NCI-H345 (cell line): ENCODE measurements at regions not wholly inside any gene's neighbourhood (a gene's known extent, or its start where the extent isn't known, plus 50 kb on each side); places are given as distances from the start of the nearest gene placed in this dataset.
"Not testable (repeated sequence)": the region's sequence is repeated elsewhere in the genome, so short reads cannot be mapped to it uniquely, and the experiment has no call there.

Experiments used
- DNase-seq: peaks from one replicate; lab custom pipeline; 2025; lab: John Stamatoyannopoulos, UW

DNA sequence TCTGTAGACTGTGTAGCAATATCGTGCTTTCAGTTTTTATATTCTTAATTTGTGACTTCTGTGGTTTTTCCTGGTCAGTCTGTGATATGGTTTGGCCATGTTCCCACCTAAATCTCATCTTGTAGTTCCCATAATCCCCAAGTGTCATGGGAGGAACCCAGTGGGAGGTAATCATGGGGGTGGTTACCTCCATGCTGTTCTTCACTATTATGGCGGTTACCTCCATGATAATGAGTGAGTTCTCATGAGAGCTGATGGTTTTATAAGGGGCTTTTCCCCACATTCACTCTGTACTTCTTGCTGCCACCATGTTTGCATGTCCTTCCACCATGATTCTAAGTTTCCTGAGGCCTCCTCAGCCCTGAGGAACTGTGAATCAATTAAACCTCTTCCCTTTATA is 169.8 kb downstream of the LEPR start:
- DNase-seq = no peak

DNA sequence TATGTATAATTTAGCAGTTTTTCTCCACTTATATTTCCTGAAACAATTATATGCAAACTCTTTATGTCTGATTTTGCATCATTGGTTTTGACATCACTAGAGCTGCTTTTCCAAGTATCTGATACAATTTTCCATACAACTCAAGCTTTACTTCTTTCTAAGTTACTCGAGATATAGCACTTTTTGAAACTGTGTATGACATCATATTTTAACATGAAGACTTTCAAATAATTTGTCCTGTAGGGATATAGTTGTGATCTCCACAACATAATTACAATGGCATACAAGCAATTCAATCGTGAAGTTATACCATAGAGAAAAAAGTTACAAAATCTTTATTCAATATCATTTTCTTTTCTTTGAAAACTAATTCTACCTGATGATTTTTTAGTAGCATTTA is 173.0 kb downstream of the LEPR start:
- DNase-seq = no peak

DNA sequence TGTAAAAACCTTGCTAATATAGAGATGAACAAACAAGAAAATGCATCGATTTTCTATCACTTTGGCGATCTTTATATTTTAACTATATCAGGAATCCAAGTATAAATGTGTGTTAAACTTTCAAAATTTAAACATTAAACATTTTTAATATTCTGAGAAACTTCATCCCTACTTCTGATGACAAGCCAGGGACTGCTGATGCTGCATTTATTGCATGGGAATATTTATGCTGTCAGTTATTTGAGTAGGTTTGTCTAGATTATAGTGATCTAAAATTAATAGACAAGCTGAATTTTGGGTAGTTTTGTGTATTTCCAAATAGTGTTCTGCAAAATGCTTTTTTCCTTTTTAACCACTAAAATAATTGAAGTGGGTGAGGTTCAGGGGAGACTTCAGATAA is 175.3 kb downstream of the LEPR start:
- DNase-seq = no peak

DNA sequence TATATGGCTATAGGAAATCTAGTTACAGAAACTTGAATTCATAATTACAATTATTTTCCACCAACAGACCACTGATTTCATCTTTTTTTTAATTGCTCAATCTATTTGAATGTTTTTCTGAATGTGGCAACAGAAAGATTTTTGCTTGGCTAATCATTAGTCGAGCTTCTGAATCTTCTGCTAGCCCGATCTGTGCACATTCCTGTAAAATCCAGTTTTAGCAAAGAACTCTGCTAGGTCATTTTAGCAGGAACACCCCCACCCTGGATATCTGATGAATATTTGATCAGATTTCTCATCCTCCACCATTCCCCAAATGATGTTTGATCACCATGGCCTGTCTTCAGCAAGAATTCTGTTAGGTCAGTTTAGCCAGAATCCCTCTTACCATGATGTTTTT is 176.3 kb downstream of the LEPR start:
- DNase-seq = no peak

DNA sequence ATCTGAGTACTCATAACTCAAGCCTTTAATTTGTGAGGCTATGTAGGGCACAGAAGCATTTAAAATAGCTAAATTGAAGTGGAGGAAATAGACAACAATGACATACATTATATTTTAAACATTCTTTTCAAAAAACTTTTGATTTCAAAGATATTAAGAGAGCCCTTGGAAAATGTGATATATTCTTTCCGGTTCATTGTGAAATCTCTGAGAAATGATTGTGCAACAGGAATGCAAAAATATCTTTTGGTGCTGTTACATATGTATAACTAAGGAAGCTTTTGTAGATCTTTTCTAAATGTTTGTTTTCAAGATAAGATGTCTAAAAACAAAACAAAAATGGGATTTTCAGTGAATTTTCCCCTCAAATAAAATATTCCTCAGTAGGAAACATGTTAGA is 185.2 kb downstream of the LEPR start:
- no peak for DNase-seq

DNA sequence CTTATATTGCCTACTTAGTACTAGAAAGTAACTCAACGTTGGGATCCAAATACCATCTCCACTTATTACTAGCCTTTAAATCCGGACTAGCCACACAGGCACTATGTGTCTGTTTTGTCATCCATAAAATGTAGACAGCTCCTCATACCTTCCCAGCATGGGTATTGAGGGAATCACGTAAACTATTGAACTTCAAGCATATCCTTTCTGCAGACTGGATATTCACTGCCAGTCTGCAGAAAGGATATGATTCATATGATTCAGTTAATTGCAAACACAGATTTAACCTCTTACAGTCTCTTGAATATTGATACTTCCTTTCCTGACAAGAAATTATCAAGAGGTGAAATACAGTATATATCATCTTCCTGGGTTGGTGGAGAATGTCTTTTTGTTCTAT is 186.0 kb downstream of the LEPR start:
- no peak for DNase-seq

DNA sequence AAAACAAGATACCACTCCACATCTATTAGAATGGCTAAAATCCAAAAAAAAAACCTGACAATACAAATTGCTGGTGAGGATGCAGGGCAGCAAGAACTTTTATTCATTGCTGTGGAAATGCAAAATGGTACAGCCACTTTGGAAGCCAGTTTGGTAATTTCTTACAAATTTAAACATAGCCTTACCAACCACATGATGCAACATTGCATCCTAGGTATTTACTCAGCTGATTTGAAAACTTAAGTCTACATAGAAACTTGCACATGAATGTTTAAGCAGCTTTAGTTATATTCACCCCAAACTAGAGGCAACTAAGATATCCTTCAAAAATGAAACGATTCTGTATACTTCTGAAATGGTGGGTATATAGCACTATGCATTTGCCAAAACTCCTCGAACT is 178.8 kb upstream of the PDE4B start:
- no peak for DNase-seq

DNA sequence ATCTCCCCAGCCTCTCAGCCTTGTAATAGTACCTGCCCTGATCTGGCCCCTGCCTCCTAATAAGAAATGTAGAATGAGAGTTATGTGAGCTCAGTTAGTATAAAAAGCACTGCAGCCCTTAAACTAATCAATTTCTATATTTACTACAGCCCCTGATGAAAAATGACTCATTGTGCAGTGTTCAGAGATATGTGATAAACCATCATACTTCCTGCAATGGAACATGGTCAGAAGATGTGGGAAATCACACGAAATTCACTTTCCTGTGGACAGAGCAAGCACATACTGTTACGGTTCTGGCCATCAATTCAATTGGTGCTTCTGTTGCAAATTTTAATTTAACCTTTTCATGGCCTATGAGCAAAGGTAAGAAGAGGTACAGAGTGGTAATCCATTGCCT is 176.8 kb upstream of the PDE4B start:
- no peak for DNase-seq

DNA sequence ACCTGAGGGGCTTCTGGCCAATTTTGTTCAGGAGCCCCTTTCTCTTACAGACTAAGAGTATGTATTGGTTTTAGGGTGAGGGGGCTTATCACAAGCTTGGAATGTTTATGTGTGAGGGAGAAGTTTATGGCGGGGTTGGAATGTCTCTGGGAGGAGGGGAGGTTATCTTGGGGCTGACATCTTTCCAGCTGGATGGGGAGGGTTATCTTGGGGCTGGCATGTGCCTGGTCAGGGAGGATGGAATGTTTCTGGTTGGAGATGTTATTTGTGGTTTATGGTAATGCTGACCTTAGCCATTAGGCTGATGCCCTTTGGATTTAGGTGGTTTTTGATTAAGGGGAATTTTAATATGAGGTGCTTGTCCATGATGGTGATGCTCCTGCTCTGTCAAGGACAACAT is 171.0 kb upstream of the PDE4B start:
- not testable (repeated sequence) for DNase-seq

DNA sequence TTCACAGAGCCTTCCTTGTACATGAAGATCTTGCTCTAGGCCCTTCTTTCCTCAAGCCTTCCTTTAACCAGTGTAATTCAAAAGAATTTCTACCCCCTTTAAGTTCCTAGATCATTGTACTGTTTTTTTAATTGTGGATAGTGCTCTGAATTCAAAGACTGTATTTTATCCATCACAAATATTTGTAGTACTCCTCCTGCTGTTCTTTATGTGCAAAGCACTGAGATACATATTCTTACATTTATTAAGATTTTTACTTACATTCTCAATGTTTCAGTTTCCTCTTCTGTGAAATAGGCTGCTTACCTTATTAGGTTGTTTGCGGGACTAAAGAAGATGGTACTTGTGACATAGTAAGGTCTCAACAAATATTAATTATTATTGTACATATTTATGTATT is 168.8 kb upstream of the PDE4B start:
- no peak for DNase-seq

DNA sequence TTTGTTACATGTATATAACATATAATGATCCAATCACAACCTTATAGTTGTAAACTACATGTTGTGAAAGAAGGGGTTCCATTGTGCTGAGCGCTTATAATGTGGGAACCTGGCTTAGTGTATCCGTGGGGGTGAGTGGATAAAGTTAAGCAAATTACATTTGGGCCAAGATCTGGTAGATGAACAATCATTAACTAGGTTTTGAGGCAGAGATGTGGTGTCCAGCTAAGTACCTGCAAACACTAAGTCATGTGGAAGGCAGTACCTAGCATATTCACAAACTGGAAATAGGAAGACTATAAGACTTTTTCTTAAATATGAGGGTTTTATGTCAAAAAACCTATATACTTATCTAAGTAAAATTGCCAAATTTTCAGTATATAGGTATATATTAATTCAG is 167.2 kb upstream of the PDE4B start:
- no peak for DNase-seq

DNA sequence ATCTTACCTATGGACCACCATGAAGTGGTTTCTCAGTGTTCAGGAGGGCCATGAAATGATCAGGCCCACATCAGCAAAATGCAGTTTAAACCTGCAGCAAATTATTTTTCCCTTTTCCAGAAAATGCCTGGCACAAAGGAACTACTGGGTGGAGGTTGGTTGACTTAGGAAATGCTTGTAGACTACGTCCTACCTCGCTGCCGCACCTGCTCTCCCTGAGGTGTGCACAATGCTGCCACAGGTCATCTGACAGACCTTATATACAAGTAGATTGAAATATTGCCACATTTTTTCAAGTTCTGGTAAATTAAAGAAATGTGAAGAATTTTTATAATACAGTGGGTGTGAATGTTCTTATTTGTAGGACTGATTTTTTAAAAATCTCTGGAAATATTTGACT is 166.7 kb upstream of the PDE4B start:
- no peak for DNase-seq

DNA sequence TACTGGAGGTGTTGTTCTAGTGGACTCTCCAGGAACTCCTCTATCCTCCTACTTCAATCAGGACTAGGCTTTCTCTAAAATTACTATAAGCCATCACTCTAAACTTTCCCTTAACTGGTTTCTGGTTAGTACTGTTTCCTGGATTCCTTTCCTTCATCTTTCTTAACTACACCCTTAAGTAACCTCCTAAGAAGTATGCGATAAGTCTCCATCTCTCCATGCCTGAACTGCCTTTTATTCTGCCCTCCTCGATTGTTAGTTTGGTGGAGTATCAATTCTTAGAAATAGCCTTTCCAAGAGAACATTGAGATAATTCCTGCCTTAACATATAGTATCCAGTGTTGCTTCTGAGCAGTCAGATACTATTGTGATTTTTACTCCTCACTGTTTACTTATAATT is 162.9 kb upstream of the PDE4B start:
- no peak for DNase-seq

DNA sequence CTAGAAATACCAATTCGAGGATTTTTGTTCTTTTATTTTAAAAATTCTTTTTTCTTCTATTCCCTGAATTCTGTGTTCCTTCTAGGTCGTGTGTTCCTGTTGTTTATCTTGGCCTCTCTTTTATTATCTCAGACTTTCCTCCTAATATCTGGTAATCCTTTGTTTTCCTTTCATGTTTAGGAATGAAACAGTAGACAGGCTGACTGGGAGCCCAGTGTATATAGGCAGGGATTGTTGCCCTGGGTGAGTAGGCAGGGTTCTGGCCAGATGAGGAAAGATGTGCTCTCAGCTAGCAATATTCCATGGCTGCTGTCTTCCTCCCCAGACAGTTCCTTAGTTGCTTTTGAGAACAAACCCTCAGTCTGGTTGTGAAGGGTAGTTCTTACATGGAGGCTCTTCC is 161.8 kb upstream of the PDE4B start:
- DNase-seq = no peak

DNA sequence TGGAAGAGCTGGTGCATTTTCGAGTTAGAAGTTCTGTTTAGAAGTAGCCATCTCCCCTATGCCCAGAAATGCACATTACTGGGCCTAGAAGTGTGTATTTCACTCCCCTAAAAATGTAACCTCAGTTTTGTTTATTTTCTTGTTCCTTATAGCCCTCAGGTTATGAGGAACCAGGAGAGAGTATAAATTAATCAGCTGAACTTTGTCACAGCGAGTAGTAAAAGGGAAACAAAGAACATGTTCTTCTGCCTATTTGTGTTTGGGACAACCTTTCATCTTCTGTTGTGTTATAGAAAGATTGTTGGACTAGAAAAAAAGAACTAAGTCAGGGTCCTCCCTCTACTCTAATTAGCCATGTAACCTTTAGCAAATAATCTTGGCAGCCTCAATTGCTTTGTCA is 160.5 kb upstream of the PDE4B start:
- no peak for DNase-seq

DNA sequence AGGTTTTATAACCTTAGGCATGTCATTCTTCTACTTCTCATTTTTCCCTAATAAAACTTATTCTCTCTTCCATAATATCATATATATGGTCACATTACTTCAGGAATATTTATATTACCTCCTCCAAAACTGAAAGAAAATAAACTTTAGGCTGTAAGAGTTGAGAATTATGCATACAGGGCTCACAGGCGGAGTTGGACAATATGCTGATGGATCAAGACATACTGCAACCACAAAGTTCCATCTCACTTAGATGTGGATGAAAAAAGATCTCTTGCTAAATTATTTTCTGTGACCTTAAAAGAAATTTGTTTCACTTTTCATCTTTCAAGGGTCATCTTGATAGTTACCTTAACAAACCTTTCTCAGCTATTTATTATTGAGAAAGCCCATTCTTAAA is 152.6 kb upstream of the PDE4B start:
- DNase-seq = no peak

DNA sequence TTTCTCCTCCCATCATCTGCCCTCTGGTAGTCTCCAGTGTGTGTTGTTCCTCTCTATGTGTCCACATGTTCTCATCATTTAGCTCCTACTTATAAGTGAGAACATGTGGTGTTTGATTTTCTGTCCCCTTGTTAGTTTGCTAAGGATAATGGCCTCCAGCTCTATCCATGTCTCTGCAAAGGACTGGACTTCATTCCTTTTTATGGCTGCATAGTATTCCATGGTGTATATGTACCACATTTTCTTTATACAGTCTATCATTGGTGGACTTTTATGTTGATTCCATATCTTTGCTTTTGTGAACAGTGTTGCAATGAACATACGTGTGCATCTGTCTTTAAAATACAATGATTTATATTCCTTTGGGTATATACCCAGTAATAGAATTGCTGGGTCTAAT is 143.5 kb upstream of the PDE4B start:
- DNase-seq = not testable (repeated sequence)

DNA sequence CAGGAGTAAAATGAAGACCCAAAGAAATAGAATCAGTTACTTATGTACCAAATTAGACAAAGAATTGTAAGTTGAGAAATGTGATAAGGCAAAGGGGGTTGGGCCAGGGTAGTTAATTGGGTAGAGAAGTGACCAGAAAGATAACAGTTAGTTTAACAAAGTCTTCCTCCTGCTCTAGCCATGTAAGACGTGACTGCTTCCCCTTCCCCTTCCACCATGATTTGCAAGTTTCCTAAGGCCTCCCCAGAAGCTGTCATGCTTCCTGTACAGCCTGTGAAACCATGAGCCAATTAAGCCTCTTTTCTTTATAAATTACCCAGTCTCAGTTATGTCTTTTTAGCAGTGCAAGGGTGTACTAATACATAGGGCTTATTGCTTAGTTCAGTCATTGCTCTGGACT is 142.0 kb upstream of the PDE4B start:
- DNase-seq = no peak

DNA sequence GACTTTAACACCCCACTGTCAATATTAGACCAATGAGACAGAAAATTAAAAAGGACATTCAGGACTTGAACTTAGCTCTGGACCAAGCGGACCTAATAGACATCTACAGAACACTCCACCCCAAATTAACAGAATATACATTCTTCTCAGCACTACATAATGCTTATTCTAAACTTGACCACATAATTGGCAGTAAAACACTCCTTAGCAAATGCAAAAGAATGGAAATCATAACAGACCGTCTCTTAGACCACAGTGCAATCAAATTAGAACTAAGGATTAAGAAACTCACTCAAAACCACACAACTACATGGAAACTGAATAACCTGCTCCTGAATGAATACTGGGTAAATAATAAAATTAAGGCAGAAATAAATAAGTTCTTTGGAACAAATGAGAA is 138.2 kb upstream of the PDE4B start:
- not testable (repeated sequence) for DNase-seq

DNA sequence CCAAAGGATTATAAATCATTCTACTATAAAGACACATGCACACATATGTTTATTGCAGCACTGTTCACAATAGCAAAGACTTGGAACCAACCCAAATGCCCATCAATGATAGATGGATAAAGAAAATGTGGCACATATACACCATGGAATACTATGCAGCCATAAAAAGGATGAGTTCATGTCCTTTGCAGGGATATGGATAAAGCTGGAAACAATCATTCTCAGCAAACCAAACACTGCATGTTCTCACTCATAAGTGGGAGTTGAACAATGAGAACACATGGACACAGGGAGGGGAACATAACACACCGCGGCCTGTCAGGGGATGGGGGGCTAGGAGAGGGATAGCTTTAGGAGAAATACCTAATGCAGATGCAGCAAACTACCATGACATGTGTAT is 135.1 kb upstream of the PDE4B start:
- DNase-seq = not testable (repeated sequence)

DNA sequence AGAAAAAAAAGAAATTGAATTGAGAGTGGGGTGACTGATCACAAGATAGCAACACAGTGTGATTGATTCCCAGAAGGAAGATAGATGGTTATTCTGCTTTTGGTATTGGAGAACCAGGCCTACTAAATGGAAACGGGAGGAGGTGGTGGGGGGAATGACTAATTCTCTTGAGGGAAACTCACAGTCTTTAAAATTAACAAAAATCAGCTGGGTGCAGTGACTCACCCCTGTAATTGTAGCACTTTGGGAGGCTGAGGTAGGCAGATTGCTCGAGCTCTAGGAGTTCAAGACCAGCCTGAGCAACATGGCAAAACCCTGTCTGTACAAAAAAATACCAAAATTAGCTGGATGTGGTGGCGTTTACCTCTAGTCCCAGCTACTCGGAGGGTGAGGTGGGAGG is 134.6 kb upstream of the PDE4B start:
- DNase-seq = no peak

DNA sequence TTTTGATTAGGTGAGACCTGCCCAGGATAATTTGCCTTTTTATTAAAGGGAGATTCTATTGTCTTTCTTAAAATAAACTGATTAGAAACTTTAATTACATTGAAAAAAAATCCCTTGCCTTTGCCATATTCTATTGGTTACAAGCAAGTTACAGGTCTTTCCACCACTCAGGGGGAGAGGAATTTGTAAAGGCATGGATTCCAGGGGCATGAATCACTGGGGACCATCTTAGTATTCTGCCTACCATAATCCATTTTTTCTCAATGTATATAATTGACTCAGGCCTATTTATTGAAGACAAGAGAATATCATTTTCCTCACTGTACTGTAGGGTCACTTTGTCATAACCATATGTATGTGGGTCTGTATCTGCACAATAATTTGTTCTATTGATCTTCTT is 124.3 kb upstream of the PDE4B start:
- no peak for DNase-seq

DNA sequence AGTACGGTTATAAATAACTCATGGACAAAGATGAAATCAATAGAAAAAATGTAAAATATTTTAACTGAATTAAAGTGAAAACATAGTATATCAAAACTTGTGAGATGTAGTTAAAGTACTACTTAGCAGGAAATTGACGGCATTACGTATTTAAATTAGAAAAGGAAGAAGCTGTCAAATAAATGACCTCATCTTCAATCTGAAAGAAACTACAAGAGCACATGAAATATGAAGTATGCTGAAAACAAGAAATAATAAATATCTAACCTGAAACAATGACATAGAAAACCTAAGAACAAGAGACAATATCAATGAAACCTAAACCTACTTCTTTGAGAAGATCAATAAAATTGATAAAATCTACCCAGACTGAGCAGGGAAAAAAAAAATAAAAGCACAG is 122.2 kb upstream of the PDE4B start:
- DNase-seq = no peak

DNA sequence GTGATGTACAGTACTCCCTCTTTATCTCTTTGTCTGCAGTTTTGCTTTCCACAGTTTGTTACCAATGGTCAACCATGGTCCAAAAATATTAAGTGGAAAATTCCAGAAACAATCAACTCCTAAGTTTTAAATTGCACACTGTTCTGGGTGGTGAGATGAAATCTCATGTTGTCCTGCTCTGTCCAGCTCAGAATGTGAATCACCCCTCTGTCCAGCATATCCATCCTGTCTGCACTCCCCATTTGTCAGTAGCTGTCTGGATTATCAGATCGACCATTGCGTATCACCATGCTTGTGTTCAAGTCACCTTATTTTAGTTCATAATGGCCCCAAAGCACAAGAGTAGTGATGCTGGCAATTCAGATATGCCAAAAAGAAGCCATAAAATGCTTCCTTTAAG is 118.2 kb upstream of the PDE4B start:
- no peak for DNase-seq

DNA sequence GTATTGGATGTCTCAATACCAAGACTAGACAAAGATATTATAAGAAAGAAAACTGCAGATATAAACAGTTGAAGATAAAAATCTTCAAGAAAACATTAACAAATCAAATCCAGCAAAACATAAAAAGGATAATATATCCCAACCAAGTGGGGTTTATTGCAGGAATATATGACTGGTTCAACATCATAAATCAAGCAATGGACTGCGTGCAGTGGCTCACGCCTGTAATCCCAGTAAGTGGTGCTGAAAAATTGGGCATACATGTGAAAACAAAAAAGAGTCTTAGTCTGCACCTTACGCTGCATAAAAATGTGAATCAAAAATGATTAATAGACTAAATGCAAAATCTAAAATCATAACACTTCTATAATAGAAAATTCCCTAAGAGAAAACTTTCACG is 112.9 kb upstream of the PDE4B start:
- no peak for DNase-seq
